Activated CD4-positive, alpha-beta T cell treated with anti-CD3 and anti-CD28 coated beads for 48 hours (primary cell): ENCODE measurements at regions not wholly inside any gene's neighbourhood (a gene's known extent, or its start where the extent isn't known, plus 50 kb on each side); places are given as distances from the start of the nearest gene placed in this dataset.
"Not testable (repeated sequence)": the region's sequence is repeated elsewhere in the genome, so short reads cannot be mapped to it uniquely, and the experiment has no call there.

Source experiments
- DNase-seq: peaks from one replicate; pipeline ENCODE4 v3.0.0-alpha.2; 2020

DNA sequence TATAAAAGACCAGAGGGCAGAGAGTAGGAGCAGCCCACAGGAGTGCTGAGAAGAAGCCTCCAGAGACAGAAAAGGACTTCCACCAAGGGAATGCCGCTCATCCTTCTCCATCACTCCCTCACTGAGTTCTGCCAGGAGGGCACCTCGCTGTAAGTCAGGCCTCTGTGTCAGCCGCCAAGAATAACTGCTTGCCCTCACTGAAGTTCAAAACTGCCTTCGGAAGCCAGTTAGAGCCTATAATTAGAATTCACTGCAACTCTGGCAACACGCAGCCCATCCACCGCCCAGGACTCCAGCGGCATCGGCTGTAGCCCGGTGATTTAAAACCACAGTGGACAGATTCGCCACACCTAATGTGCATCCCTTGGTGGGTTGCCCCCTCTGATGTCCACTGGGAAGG is 281.8 kb upstream of the ZNF507 start:
- DNase-seq, result no peak

DNA sequence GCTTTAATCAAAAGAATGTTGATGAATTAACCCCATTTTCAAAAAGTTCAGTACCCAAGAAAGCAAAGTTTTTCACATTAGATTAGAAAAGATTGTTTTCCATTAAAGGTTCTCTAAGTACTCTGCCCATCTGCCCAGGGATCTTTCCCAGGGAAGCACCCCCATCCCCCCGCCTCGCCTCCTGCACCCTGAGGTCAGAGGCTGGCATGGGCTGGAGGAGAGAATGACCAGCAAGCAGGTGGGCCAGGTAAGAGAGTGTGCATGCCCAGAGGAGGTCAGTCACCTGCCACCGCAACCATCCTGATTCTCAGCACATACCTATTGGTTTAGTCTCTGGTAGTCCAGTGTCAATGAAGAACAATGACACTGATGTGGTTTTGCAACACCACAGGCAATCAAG is 279.4 kb upstream of the ZNF507 start:
- DNase-seq, result no peak

GRCh38 chr19:32067685-32068084 is 277.7 kb upstream of the ZNF507 start:
- DNase-seq, result no peak

GRCh38 chr19:32068793-32069192 is 276.6 kb upstream of the ZNF507 start:
- DNase-seq, result no peak

DNA sequence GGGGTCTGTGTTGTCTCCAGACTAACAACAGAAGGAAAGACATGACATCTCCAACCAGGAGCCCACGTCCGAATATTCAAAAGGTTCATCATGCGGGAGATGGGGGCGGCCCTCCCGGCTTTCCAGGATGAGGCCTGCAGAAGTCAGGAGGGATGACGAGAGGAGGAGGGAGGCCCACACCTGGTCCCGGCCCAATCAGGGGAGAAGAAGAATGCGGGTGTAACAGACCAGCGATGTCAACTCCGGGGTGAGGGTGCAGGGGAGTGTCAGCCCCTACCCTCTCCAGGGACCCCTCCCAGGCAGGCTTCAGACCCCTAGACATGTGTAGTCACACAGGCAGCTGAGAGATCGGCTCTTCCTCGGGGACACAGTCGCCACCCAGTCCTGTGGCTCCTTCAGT is 275.3 kb upstream of the ZNF507 start:
- DNase-seq, result no peak

DNA sequence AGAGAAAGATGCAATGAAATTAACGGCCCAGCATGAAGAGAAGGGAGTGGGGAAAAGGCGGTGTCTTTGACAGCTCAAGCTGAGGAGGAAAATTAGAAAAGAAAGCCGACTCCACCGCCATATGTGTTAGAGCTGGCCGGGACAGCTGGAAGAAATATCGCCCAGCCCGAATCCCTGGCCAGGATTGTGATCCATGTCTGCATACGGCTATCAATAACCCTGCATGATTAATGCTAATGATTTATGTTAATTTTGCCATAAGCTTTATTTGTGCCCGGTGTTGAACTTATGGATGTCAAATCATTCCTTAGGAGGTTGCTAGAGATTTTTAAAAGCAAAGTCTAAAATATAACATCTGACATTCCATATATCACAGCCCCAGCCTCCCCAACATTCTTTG is 263.4 kb upstream of the ZNF507 start:
- DNase-seq, result no peak

DNA sequence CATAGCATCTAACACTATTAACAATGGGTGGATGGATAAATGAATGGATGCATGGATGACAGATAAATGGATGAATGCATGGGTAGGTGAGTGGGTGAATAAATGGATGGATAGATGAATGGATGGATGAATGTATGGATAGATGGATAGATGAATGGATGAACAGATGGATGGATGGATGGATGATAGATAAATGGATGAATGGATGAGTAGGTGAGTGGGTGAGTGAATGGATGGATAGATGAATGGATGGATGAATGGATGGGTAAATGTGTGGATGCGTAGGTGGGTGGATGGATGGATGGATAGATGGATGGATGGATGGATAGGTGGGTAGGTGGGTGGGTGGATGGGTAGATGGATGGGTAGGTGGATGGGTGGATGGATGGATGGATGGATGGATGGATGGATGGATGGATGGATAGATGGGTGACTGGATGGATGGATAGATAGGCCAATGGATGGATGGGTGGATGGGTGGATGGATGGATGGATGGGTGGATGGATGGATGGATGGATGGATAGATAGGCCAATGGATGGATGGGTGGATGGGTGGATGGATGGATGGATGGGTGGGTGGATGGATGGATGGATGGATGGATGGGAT is 260.6 kb upstream of the ZNF507 start:
- not testable (repeated sequence) for DNase-seq

GRCh38 chr19:32091241-32091640 is 254.2 kb upstream of the ZNF507 start:
- no peak for DNase-seq

- no peak for DNase-seq
Observed at GRCh38 chr19:32097011-32097410, 248.4 kb upstream of the ZNF507 start.

DNA sequence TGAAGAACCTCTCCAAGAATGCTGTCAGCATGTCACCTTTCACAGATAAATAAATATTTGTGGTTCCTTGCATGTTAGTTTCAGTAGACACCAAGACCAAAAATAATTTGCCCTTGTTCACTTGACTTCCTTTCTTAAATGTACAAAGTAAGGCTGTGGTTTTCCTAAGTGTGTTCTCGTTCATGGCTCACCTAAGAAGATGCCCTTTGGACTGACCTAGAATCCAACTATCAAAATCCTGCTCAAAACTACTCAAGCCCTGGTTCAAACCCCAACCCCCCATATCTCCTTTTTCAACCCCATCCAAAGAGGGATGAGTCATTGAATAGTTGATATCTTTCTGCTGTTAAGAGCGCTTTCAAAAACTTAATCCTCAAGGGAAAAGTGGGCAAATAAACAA is 247.8 kb upstream of the ZNF507 start:
- DNase-seq, result no peak

DNA sequence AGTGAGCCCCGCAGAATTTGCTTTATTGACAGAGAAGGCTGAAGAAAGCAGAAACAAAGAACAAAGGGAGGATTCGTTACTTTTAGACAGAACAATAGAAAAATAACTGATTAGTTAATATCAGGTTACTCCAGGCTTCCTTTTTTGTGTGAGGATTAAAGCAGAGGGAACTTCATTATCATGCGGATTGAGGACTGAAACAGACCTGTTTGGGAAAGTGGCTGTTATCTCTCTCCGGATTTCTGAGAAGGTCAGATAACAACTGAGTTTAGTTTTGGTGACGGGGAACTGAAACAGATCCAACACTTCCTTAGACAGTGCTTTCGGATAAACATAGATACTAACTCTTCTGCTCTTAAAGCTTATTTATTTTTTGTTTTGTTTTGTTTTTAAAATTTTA is 246.4 kb upstream of the ZNF507 start:
- no peak for DNase-seq

DNA sequence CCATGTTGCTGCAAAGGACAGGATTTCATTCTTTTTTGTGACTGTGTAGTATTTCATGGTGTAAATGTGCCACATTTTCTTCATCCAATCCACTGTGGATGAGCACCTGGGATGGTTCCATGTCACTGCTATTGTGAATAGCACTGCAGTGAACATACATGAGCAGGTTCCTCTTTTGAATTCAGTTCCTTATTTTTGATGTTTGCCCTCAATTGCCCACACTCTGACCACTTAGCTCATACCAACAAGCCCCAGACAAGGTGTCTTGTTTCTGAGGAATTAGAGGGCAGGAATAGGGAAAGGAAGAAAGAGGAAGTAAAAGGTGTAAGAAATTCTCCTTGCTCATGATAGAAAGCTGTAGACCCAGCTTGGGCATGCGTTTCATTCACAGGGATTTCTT is 244.2 kb upstream of the ZNF507 start:
- DNase-seq, result no peak

DNA sequence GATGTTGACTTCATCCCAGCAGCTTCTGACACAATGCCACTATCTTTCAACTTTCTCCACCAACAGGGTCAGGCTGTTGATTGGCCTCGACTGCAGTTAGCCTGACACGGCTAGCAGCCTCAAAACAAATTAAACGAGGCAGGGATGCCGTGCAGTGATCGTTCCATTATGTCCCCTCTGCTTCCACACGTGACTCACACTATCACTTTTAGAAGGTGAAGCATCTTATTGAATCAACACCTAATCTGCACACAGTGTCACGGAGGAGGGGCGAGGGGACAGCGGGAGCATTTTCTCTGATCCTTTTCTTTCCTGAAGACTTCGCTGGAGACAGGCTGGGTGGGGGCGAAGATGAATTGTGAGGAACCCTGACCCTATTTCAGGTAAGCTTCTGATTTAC is 241.9 kb upstream of the ZNF507 start:
- DNase-seq, result no peak

- no peak for DNase-seq
Observed at GRCh38 chr19:32104153-32104849, 241.1 kb upstream of the ZNF507 start.

DNA sequence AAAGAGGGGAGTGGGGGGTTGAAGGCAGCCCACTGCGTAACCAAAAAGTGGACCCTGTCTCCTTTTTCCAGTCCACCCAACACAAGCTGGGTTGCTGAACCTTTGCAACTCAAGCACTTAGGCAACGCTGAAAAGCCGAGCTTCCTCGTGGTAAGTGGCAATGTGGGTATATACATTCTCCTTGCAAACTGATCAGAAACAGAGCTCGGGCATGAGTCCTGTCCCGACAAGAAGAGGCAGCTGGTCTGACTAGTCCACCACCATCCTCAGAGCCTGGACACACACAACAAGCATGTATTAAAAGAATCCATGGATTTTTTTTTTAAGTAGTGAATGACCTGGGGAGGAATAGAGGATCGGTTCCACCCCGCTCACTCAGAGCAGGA is 240.6 kb upstream of the ZNF507 start:
- no peak for DNase-seq

DNA sequence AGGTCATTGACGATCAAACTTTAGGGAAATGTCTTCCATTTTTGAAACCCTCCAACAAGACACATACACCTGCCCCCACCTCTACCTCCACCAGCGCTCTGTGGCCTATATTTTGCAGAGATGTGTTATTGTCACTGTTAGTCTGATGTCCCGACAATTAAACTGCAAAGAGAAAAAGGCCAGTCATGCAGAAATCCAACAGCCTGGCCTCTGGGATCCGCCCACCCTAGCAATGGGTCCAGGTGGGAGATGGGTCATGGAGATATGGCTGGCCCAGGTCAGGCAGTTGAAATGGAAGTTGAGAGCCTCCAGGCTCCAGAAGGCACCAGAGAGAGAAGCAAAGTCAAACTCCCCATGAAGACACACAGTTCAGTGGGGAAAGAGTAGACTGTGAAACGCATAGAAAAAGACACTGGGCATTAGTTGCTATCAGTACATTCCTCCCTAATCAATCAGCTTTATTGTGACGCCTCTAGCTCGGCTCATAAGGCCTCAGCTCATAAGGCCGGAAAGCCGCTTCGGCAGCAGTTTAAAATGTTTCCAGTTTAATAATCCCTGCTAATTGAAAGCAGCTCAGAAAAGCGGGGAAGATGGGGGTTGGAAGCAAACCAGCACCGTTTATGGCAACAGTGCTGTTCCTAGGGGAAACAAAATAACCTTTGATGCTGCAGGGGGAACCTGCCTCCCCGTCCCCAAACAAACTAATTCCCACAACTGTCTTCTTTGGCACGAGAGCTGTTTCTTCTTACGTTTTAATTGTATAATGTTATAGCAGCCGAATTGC is 239.7 kb upstream of the ZNF507 start:
- DNase-seq, result no peak

GRCh38 chr19:32122258-32122657 is 223.2 kb upstream of the ZNF507 start:
- DNase-seq, result no peak

DNA sequence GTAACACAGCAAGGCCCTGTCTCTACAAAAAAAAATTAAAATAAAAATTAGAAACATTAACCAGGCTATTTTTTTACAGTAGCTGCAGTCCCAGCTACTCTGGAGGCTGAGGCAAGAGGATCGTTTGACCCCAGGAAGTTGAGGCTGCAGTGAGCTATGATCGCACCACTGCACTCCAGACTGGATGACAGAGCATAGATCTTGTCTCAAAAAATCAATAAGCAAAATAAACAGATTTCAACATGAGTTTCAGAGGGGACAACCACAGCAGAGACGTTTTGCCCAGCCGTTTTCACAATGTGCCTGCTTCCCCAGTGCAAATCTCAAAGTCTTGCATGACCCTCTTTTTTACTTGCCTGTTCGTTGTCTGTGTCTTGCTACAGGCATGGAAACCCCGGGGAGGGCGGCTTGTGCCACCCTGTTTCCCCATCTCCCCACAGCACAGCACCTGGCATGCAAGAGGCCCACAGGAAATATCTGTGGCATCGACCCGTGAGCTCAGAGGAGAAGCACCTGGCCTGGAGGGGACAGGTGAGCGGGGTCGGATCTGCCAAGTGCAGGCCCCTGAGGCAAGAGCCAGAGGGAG is 222.0 kb upstream of the ZNF507 start:
- DNase-seq, result no peak

DNA sequence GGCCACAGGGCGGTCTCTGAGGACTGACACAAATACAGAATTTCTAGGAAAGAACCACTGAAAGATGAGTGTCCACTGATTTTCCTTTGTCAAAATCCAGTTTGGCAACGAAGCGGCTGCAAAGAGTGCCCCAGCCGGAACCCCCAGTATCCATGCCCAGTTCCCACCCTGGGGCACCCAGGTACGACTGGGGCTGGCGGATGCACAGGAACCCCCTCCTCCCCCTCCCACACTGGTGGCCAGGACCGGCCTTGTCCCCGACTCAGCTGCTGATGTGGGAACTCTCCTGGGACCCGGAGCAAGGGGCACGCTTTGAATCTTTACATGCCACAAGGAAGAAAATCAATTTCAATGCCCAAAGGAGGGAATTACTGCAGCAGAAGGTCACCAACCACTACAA is 220.8 kb upstream of the ZNF507 start:
- no peak for DNase-seq

DNA sequence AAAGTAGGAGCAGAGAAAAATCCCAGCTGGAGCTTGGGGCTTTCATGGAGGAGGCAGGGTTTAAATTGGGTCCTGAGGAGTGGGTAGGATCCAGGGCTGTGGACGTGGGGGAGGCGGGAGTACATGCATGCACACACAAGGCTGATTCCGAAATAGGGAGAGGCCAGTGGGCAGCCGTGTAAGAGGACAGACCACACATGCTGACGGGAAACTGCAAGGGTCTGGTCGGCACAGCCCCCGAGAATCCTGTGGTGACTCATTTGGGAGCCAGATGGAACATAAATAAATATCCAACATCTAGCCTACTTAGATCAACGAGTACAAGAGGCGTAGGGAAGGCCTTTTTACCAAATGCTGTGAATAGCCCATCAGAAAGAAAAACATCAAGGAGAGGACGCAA is 216.3 kb upstream of the ZNF507 start:
- DNase-seq, result no peak

GRCh38 chr19:32130332-32130731 is 215.1 kb upstream of the ZNF507 start:
- DNase-seq, result no peak

DNA sequence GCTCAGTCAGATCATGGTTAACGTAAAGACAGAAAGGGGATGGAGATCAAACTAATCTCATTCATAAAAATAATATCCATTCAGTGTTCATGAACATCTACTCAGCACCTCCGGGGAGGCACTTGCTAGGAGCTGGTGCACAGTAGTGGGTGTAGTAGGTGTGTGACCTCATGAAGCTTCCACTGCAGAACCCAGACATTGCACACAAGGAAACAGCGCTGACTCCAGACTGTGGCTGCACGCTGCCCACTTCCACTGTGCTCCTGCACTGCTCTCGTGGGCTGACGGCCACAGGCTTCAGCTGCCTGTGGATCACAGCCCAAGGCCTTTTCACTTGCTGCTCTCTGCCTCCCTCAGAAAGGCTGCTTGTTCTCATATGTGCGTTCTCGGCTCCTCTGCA is 214.4 kb upstream of the ZNF507 start:
- DNase-seq, result no peak

DNA sequence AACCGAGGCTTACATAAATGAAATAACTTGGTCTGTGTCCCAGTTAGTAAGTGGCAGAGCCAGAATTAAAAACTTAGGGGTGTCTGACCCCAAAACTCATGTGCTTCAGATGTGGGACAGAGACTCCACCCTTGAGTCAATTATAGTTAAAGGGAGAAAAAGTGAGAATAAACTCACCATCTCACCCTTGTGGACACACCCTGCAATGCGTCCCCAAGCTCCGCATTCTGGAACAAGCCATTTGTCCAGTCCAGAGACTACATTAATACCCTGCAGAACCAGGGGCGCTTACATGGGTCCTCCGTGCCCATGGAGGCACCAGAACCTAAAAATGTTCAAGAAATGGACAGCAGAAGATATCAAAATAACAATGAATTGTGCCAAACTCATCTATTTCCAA is 207.0 kb upstream of the ZNF507 start:
- DNase-seq, result no peak
